GM18505 (cell line): ENCODE measurements at regions not wholly inside any gene's neighbourhood (a gene's known extent, or its start where the extent isn't known, plus 50 kb on each side); places are given as distances from the start of the nearest gene placed in this dataset.

ENCODE experiments used
- ATAC-seq: cut with Tn5 transposase; IDR thresholded peaks from one replicate; pipeline ENCODE4 v1.9.1; 2021; ENCODE audit not compliant: unreplicated experiment
- POLR2A ChIP-seq: IDR thresholded peaks from 4 replicates; pipeline ENCODE4 v1.6.1; 2011; ENCODE audit warnings: borderline replicate concordance; ENCODE audit not compliant: insufficient read depth, insufficient read length; ENCODE audit errors: extremely low read depth

DNA sequence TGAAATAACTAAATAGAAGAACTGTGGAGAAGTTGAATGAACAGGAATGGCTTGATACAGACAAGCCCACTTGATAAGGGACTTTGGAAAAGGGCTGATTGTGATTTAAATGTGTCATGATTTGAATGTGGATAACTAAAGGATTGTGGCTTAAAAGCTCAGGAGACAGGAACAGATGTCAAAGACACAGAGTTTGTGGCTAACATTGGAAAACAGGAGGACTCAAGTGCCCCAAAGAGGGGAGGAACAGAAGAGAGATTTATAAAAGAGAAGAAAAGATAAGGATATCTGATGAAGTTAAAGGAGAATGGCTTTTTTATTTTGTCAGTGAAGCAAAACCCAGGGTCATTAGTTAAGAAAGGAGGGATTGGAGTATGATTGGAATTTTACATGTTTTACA lies 124.2 kb upstream of the TRPM3 start:
- no peak for TF ChIP-seq POLR2A
- no peak for ATAC-seq

- TF ChIP-seq POLR2A: no peak
- ATAC-seq: no peak
Observed at GRCh38 chr9:71243951-71244350, 122.5 kb upstream of the TRPM3 start.

DNA sequence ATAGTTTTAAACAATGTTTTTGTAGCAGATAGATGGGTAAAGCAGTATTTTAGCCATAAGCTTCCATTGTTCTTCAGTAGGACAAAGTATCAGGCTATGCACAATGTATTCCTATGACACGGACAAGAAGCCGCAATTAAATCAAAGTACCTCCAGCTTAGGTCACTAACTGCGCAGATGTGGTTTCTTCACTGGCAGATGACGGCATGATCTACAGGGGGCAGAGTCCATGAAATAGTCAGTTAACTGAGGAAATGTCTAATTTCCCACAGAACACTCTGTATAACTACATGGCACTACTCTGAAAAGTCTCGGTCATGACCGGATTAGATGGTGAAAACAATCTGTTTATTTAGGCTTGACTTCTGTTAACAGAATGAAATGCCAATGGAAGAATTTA lies 120.7 kb upstream of the TRPM3 start:
- no peak for TF ChIP-seq POLR2A
- no peak for ATAC-seq

- no peak for TF ChIP-seq POLR2A
- ATAC-seq: no peak
Observed at GRCh38 chr9:71237051-71237450, 115.6 kb upstream of the TRPM3 start.

GRCh38 chr9:71233646-71234045 lies 112.2 kb upstream of the TRPM3 start:
- no peak for ATAC-seq
- no peak for TF ChIP-seq POLR2A

DNA sequence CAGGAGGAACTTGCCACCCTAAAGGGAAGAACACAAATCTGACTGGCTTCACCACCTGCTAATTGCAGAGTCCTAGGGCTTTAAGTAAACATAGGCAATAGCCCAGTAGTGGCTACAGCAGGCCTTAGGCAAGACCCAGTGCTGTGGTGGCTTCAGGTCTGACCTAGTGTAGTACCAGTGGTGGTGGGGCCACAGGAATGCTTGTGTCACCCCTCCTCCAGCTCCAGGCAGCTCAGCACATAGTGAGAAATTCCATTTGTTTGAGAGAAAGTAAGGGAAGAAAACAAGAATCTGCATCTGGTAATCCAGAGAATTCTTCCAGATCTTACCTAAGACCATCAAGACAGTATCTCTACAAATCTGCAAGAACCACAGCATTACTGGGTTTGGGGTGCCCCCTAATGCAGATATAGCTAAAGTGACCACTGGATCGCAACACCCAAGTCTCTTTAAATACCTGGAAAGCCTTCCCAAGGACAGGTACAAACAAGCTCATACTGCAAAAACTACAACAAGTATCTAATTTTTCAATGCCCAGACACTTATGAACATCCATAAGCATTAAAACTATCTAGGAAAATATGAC lies 102.6 kb upstream of the TRPM3 start:
- no peak for ATAC-seq
- TF ChIP-seq POLR2A: no peak

DNA sequence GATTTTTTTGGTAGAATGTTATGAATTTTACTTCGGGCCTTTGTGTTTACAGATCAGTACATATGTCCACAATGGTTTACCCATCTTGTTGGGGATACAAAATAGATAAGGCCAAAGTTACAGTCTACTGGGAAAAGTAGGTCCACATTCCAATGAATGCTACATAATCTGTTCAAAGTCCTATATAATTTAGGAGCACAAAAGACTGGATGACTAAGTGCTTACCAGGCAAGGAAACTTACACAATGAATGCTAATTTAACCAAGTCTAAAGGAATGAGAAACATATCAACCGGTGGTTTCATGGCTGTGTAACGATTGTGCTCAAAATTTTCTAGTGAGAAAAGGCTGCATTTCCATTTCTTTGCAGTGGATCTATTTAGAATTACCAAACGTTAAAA lies 97.4 kb upstream of the TRPM3 start:
- TF ChIP-seq POLR2A: no peak
- no peak for ATAC-seq

DNA sequence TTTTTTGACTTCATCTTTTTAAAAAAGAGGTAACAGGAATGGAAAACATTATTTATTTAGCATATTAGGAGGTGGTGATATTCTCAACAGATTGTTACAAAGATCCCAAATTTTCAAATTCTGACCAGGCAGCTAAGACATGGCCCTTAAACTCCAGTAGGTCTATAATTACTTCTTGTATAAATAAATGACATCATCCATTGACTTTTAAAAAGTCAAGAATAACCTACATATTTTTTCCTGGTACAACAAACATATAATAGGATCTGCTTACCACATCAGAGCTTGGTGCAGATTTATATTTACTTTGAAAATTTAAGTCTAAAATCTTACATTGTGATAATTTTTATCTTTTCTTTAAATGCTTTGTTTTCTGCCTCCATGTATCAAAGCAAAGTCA lies 92.2 kb upstream of the TRPM3 start:
- TF ChIP-seq POLR2A: no peak
- no peak for ATAC-seq

- no peak for ATAC-seq
- TF ChIP-seq POLR2A: no peak
Observed at GRCh38 chr9:71210326-71210725, 88.9 kb upstream of the TRPM3 start.

DNA sequence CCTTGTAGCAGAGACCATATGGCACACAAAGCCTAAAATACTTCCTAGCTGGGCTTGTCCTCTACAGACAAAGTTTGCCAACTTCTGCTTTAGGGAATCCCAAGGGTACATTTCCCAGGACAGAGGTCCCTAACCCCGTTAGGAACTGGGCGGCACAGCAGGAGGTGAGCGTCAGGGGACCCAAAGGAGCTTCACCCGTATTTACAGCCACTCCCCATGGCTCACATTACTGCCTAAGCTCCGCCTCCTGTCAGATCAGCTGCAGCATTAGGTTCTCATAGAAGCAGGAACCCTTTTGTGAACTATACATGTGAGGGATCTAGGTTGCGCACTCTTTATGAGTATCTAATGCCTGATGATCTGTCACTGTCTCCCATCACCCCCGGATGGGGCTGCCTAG lies 88.5 kb upstream of the TRPM3 start:
- no peak for TF ChIP-seq POLR2A
- ATAC-seq: no peak

GRCh38 chr9:71202931-71203330 lies 81.5 kb upstream of the TRPM3 start:
- ATAC-seq: no peak
- TF ChIP-seq POLR2A: no peak

- no peak for TF ChIP-seq POLR2A
- no peak for ATAC-seq
Observed at GRCh38 chr9:71191708-71192107, 70.3 kb upstream of the TRPM3 start.

GRCh38 chr9:71183251-71183650 lies 61.8 kb upstream of the TRPM3 start:
- no peak for ATAC-seq
- TF ChIP-seq POLR2A: no peak

- ATAC-seq: no peak
- TF ChIP-seq POLR2A: no peak
Observed at GRCh38 chr9:71179183-71179582, 57.8 kb upstream of the TRPM3 start.

GRCh38 chr9:71177901-71178300 lies 56.5 kb upstream of the TRPM3 start:
- no peak for ATAC-seq
- no peak for TF ChIP-seq POLR2A
